ENCODE measurements at regions not wholly inside any gene's neighbourhood (a gene's known extent, or its start where the extent isn't known, plus 50 kb on each side); places are given as distances from the start of the nearest gene placed in this dataset.

DNA sequence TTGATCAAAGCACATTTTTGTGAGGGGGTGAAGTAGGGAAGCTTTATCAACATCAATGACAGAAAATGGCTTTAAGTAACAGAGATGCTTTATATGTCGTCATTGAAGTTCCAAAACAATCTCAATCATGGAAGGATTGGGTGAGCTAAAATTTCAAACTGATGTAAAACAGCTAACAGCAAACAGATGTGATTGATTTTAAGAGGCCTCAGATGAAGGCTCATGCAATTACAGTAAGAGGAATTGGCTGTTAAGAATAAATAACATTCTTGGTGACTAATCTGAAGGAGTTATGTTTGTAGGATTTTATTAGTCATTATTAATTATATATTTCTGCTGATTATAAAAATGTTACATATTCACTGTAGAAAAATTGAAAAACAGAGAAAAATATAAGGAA is 63.5 kb upstream of the PUM3 start:
- Mint-ChIP-seq H3K36me3 (no peaks in the 10 kb centered on the region), H3K9me3 (no peaks in the 10 kb centered on the region), H3K27me3 (peaks cover 3% of the 10 kb centered on the region), H3K27ac (no peak overlapping the region), H3K4me1 (ENCODE audit: unreplicated experiment) (peaks cover 3% of the 10 kb centered on the region), H3K4me3 (no peak overlapping the region)
- DNase-seq (ENCODE audit: extremely low spot score, unreplicated experiment) = no peak
- TF ChIP-seq, protein P1, sequence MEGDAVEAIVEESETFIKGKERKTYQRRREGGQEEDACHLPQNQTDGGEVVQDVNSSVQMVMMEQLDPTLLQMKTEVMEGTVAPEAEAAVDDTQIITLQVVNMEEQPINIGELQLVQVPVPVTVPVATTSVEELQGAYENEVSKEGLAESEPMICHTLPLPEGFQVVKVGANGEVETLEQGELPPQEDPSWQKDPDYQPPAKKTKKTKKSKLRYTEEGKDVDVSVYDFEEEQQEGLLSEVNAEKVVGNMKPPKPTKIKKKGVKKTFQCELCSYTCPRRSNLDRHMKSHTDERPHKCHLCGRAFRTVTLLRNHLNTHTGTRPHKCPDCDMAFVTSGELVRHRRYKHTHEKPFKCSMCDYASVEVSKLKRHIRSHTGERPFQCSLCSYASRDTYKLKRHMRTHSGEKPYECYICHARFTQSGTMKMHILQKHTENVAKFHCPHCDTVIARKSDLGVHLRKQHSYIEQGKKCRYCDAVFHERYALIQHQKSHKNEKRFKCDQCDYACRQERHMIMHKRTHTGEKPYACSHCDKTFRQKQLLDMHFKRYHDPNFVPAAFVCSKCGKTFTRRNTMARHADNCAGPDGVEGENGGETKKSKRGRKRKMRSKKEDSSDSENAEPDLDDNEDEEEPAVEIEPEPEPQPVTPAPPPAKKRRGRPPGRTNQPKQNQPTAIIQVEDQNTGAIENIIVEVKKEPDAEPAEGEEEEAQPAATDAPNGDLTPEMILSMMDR (conservative IDR thresholded peaks at IDR 0.05) = no peak

- TF ChIP-seq, protein P1 (conservative IDR thresholded peaks at IDR 0.05) = no peak
Measured at GRCh38 chr9:2904242-2904930, 60.5 kb upstream of the PUM3 start.

More at GRCh38 chr9:2904242-2904930, 60.5 kb upstream of the PUM3 start:
- H3K4me3 Mint-ChIP-seq = no peak overlapping the region
- peaks cover 3% of the 10 kb centered on the region for H3K27me3 Mint-ChIP-seq
- H3K27ac Mint-ChIP-seq = no peak overlapping the region
- no peak for DNase-seq (ENCODE audit: extremely low spot score, unreplicated experiment)
- peaks cover 3% of the 10 kb centered on the region for H3K4me1 Mint-ChIP-seq (ENCODE audit: unreplicated experiment)
- peaks cover 6% of the 10 kb centered on the region for H3K9me3 Mint-ChIP-seq
- peaks cover 6% of the 10 kb centered on the region for H3K36me3 Mint-ChIP-seq
